Stimulated activated CD4-positive, alpha-beta T cell treated with anti-CD3 and anti-CD28 coated beads, Interleukin-12 subunit alpha, Interleukin-12 subunit beta, amount 100 ng/mL, for 48 hours (primary cell): ENCODE measurements at regions not wholly inside any gene's neighbourhood (a gene's known extent, or its start where the extent isn't known, plus 50 kb on each side); places are given as distances from the start of the nearest gene placed in this dataset.
"Not testable (repeated sequence)": the region's sequence is repeated elsewhere in the genome, so short reads cannot be mapped to it uniquely, and the experiment has no call there.

Source experiments
- DNase-seq, 3 donors: peaks; one replicate each; pipeline ENCODE4 v3.0.0-alpha.2; 2020; ENCODE audit warnings: low read depth in 2 of 3, low spot score in 1 of 3

DNA sequence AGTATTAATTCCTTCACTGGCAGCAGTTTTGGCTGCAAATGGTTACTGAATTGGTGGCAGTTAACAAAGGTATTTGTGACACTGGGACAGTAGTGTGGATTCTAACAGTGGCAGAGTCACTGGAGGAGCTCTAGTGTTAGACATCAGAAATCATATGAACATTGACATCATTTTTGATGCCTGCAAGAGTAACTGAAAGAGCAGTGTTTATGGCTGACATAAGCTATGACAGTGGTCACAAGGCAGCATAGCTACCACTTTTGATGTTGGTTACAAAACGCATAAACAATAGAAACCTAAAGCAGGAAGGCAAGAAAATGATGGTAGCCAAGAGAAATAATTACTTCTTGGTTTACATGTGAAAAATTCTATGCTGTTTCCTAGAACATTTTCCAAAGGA lies 326.7 kb upstream of the MAN1A1 start:
- no peak for DNase-seq

- DNase-seq = no peak
Observed at GRCh38 chr6:119673741-119674140, 324.2 kb upstream of the MAN1A1 start.

- no peak for DNase-seq
Observed at GRCh38 chr6:119672725-119673124, 323.2 kb upstream of the MAN1A1 start.

DNA sequence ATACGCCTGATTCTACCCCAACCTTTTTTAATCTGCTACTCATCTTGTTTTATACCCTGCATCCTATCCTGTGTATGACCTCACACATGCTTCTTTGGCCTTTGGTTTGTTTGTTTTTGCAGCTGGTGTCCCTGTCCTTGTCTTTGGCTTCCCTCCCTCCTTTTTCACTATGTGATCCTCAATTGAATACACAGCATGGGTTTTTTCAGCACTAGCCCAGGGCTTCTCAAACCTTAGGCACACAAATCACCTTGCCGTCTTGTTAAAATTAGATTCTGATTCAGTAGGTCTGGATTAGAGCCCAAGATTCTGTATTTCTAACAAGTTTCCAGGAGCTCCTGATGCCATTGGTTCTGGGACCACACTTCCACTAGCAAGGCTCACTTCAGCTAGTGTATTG lies 321.5 kb upstream of the MAN1A1 start:
- DNase-seq = no peak

GRCh38 chr6:119669221-119669620 lies 319.7 kb upstream of the MAN1A1 start:
- DNase-seq = no peak

- not testable (repeated sequence) for DNase-seq
Observed at GRCh38 chr6:119665432-119665831, 315.9 kb upstream of the MAN1A1 start.

GRCh38 chr6:119661628-119662027 lies 312.1 kb upstream of the MAN1A1 start:
- no peak for DNase-seq

- DNase-seq = no peak
Observed at GRCh38 chr6:119661078-119661477, 311.5 kb upstream of the MAN1A1 start.

- DNase-seq = no peak
Observed at GRCh38 chr6:119658917-119659316, 309.4 kb upstream of the MAN1A1 start.

GRCh38 chr6:119655124-119655523 lies 305.6 kb upstream of the MAN1A1 start:
- DNase-seq = no peak

GRCh38 chr6:119653329-119653728 lies 303.8 kb upstream of the MAN1A1 start:
- DNase-seq = no peak

- no peak for DNase-seq
Observed at GRCh38 chr6:119649531-119649930, 300.0 kb upstream of the MAN1A1 start.

DNA sequence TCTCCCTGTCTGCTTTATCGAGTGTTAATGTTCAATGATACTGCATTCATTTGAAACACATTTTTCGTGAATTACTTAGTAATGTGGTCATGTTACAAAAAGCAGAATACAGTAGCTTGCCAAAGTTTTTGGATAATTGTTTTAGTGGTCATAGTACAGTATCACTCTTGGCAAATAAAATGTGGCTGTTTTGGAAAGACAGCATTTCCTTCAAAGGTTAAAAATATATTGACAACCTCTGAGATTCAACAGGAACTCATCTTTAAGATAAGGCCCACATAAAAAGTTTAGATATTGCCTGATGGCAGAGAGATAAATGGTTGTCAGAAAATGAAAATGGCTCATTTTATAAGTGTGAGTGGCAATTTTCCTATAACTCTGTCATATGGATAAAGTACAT lies 297.7 kb upstream of the MAN1A1 start:
- no peak for DNase-seq

DNA sequence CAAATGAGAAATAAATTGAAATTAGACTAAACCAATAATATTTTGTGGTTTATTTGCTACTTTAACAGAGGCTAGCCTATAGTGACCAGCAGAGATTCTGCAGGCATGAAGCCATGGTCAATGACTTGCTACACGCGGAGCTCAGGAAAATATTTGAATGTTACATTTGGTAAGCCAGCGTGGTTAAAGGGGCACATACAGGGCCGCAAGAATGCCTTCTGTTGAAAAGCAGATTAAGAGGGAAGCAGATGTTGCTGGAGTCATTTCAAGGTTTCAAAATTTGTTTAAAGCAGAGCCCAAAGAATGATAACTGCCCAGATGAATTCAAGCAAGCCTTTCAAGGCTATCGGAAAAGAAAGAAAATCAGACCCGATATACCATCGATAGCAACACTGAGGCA lies 294.3 kb upstream of the MAN1A1 start:
- DNase-seq = no peak

GRCh38 chr6:119637768-119638167 lies 288.2 kb upstream of the MAN1A1 start:
- DNase-seq = no peak

DNA sequence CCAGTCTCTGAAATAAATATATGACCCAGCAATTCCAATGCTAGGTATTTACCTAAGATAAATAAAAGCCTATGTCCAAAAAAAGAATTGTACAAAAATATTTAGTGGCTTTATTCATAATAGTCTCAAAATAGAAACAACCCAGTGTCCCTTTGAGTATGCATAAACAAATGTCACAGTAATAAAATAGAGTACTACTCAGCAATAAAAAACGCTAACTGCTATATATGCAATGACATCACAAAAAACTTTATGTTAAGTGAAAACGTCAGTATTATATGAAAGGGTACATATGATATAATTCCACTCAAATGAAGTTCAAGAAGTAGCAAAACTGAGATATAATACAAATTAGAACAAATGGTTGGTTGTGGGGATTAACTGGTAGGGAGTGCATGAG lies 286.5 kb upstream of the MAN1A1 start:
- DNase-seq = no peak

- no peak for DNase-seq
Observed at GRCh38 chr6:119633461-119633860, 283.9 kb upstream of the MAN1A1 start.

DNA sequence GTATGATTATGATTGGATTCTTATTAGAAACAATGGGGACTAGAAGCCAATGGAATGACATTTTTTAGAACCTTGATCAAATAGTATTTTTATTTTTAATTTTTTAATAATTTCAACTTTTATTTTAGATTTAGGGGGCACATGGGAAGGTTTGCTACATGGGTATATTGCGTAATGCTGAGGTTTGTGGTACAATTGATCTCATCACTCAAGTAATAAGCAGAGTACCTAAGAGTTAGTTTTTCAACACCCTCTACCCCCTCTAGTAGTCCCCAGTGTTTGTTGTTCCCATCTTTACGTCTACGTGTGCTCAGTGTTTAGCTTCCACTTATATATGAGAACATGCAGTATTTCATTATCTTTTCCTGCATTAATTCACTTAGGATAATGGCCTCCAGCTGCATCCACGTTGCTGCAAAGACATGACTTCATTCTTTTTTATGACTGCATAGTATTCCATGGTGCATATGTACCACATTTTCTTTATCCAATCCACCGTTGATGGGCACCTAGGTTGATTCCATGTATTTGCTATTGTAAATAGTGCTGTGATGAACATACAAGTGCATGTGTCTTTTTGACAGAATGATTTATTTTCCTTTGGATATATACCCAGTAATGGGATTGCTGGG lies 281.1 kb upstream of the MAN1A1 start:
- DNase-seq = no peak

DNA sequence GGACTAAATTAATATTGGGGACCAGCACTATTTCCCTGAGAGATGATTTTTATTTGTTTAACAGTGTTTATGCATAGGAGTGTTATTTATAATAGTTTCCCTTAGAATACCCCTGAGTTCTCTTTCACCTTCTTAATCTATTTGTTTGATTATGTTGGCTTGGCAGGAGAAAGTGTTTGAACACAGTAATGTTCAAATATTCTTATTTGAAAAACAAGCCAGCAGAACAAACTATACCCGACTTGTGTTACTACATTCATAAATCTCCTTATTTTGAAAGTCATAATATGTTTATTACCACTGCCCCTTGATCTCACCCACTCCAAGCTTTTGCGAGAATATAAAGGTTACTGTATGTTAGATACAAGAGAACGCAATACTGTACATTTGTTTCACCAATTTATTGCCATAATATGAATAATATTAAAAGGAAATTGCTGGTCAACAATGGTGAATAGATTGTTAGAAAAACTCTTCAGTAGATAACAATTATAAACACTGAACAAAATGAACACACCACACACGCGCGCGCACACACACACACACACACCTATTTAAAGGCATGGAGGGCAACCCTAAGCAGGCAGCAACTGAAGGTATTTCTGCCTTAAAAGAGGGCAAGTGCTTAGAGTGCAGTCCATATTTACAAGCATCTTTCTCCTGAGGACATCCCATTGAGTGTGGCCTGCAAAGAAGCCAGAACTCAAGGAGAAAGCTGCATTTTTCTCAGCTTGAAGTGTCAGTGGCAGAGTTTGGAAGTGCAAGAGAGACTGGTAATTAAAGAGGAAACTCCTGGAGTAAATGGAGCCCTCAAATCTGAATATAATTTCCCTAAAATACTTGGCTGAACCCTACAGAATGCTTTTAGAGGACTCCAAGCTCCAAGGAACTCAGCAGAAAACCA lies 279.4 kb upstream of the MAN1A1 start:
- no peak for DNase-seq

- no peak for DNase-seq
Observed at GRCh38 chr6:119627908-119628669, 278.5 kb upstream of the MAN1A1 start.

GRCh38 chr6:119626884-119627619 lies 277.5 kb upstream of the MAN1A1 start:
- DNase-seq = no peak
